Urothelium cell line (cell line): ENCODE measurements at regions not wholly inside any gene's neighbourhood (a gene's known extent, or its start where the extent isn't known, plus 50 kb on each side); places are given as distances from the start of the nearest gene placed in this dataset.
"Not testable (repeated sequence)": the region's sequence is repeated elsewhere in the genome, so short reads cannot be mapped to it uniquely, and the experiment has no call there.

Source experiments
- DNase-seq: peaks from one replicate; pipeline ENCODE4 v3.0.0; 2011; ENCODE audit warnings: low spot score, mixed read lengths
- FAIRE-seq: peaks from 2 replicates; lab custom pipeline; 2011; peaks lifted over from hg19 to GRCh38; lab: Jason Lieb, UNC

DNA sequence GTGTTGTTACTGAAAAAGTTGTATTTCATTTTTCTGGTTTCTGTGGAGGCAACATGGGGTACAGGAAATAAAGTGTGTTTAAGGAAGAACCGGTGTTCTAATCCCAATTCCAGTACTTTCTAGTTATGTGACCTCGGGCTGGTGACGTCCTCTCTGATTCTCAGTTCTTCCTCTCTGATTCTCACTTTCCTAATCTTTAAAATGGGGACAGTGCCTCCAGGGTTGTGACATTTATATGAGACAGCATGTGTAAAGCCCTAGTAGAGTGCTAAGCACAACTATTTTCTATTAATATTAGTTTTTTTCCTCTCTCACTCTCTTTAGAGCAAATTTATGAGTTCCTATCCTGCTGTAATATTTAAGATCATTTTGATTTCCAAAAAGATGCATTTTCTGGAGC lies 50.9 kb upstream of the PTPDC1 start:
- FAIRE-seq (no peak), DNase-seq (no peak)

DNA sequence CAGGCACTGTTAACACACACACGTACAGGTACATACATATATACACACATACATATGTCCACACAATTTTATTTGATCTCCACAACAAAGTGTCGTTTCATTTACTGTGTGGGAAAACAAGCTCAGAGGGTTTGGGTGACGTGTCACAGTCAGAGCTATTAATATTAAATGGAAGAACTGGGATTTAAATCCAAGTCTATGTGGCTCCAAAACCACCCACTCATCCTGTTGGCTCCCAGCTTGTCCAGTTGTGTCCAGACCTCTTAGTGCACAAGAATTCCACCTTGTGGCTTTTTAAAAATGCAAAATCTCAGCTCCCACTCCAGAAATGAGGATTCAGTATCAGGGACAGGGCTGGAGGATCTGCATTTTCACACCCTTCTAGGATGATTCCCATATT lies 52.3 kb upstream of the PTPDC1 start:
- DNase-seq = no peak

DNA sequence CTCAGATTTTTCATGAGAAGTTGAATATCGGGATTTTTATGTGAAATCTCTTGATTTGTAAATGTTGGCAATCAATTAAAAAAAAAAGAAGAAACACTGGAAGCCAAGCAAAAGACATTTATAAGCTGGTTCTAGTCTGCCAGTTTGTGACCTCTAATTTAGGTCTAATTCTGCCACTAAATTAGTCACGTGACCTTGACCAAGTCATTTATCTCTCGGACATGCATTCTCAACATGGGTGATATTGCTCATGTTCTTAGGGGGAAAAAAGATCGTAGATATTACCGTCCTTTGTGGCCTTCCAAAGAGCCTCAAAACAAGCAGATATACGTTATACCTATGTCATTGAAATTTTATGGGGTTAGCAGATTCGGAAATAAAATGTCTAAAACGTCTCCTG lies 52.9 kb upstream of the PTPDC1 start:
- FAIRE-seq (no peak), DNase-seq (no peak)

More for the DNA sequence above, 52.3 kb upstream of the PTPDC1 start:
- no peak for FAIRE-seq

DNA sequence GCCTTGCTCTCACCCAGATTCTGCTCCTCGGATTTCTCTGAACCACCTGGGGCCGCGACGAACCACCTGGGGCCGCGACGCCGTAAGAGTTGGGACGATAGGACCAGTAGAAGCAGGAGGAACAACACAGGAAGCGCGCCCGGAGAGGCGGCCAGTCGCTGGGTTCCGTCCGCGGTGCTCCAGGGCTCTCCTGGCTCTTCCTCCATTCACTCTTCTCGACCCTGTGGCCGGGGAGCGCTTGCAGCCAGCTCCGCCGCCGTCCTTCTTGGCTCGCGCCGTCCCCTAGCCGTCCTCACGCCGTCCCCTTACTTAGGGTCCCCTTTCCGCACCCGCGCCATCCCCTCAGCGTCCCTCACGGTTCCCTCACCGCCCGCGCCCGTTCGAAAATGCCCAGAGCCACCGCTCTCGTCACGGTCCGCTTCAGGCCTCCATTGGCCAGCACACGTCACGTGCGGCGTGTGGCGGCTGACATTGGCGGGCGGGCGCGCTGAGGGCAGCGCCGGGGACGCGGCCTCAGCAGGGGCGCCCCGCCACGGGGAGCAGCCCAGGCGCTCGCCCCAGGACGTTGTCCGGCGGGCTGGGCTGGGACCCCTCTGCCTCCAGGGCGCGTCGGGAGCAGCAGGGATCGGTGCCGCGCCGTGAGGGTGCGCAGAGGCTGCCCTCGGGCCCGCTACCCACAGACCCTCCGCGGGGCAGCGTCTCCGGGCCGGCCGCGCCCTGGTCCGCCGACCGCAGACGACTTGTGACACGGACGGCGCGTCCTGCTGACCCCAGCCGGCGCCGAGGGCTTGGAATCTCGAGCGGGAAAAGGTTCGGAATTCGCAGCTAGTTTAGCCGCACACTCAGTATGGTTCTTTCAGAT lies 53.7 kb upstream of the PTPDC1 start:
- DNase-seq (peak; percentile 94), FAIRE-seq (peak; percentile 95)

- DNase-seq (no peak), FAIRE-seq (no peak)
These were observed 54.3 kb upstream of the PTPDC1 start for GRCh38 chr9:94029932-94030317.

DNA sequence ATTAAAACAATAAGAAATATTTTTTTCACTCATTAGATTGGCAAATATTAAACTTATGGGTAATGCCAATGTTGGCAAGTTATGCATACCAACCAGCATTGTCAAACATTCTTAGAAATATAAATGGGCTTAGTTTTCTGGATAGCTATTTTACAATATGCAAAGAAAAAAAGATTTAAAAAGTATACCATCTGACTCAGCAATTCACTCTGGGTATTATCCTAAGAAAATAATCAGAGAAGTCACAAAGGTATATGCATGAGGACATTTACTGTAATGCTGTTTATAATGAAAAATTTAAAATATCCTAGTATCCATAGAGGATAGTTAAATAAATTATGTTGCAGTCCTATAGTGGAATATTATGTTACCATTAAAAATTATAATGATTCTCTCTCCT lies 57.4 kb upstream of the PTPDC1 start:
- DNase-seq = no peak
- no peak for FAIRE-seq

DNA sequence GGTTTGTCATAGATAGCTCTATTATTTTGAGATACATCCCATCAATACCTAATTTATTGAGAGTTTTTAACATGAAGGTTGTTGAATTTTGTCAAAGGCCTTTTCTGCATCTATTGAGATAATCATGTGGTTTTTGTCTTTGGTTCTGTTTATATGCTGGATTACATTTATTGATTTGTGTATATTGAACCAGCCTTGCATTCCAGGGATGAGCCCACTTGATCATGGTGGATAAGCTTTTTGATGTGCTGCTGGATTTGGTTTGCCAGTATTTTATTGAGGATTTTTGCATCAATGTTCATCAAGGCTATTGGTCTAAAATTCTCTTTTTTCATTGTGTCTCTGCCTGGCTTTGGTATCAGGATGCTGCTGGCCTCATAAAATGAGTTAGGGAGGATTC lies 61.8 kb upstream of the PTPDC1 start:
- DNase-seq, FAIRE-seq: not testable (repeated sequence)

GRCh38 chr9:94020836-94021235 lies 63.4 kb upstream of the PTPDC1 start:
- not testable (repeated sequence) for FAIRE-seq, DNase-seq

DNA sequence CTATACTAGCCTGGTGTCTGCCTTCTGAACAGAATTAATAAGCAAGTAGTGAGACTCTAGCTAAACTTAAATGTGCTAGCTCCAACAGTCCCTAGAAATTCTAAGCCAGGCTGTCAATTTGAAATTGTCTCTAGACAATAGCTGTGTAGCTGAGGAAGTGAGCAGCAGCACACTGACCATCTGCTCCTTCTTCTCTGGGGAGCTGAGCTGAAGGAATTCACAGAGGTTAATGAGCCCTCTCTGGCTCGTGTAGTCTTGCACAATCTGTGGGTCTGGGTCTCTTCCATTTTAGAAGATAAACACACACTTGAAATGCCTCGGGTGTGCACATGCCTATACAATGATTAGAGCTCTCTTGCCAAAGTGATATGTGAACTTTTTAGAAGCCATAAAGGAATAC lies 63.5 kb upstream of the BARX1 start:
- DNase-seq (no peak), FAIRE-seq (no peak)

GRCh38 chr9:94017939-94018531 lies 62.9 kb upstream of the BARX1 start:
- DNase-seq = no peak
- FAIRE-seq = no peak

DNA sequence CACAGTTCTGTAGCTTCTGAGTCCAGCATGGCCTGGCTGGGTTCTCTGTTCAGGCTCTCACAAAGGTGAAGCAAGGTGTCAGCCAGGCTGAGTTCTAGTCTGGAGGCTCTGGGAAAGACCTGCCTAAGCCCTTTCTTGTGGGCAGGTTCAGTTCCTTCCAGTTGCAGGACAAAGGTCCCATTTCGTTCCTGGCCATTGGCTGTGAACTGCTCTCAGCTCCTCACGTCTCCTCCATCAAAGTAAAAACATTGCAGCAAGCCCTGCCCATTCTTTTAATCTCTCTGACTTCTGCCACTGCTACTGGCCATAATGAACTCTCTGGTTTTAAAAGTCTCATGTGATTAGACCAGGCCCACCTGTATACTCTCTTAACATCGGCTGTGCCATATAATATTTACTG lies 61.6 kb upstream of the BARX1 start:
- DNase-seq = no peak
- no peak for FAIRE-seq

GRCh38 chr9:94014920-94015319 lies 59.8 kb upstream of the BARX1 start:
- FAIRE-seq (no peak), DNase-seq (no peak)

GRCh38 chr9:94014066-94014654 lies 59.0 kb upstream of the BARX1 start:
- DNase-seq (peak; percentile 36), FAIRE-seq (no peak)

DNA sequence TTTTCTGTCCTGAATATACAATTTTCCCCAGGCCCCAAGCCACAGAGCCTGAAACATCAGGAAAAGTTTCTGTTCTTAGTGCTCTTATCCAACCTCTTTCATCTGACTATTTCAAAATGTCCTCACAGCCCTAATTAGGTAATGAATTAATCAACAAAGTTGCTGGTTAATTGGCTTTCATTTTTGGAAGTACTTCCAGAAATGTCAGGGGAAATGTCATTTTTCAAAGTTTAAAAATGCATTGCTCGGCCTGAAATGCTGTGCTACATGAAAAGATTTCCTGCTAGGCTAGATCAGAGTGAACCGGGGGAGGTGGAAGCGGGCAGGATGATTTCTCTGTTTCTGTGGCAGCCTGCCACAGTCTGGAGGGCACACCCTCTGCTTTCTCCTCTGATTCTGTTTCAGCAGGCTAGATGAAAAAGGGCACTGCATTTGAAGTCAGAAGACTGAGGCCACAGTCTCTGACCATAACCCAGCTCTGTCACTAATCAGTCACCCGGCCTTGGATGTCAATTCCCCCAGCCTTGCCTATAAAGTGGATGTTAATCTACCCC lies 55.9 kb upstream of the BARX1 start:
- DNase-seq (no peak), FAIRE-seq (no peak)

DNA sequence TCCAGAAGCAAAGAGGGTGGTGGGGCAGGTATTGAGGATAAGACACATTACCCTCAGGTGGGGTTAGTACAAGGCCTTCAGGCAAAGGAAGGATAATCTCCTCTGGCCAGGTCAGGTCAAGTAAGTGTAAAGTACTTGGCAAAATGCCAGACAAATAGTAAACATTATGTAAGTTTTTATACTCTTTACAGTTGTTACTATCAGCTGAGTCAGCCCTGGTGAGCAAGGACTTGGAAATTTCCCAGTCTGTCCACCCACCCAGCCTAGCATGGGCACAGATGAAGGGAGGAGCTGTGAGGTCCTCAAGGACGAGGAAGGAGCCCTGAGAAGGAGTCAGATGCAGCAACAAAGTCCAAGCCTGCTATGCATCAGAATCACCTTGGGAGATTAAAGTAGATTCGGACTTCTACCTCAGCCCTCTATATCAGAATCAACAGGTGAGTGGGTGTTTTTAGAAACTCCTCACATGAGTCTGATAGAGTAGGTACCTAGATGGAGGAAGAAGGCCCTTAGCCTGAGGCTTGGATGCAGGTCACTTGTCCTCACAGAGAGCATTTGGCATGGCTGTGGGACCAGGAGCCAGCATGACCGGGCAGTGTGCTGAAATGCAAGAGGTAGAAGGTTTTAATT lies 50.2 kb upstream of the BARX1 start:
- DNase-seq (no peak), FAIRE-seq (no peak)
